ENCODE measurements at regions not wholly inside any gene's neighbourhood (a gene's known extent, or its start where the extent isn't known, plus 50 kb on each side); places are given as distances from the start of the nearest gene placed in this dataset.

DNA sequence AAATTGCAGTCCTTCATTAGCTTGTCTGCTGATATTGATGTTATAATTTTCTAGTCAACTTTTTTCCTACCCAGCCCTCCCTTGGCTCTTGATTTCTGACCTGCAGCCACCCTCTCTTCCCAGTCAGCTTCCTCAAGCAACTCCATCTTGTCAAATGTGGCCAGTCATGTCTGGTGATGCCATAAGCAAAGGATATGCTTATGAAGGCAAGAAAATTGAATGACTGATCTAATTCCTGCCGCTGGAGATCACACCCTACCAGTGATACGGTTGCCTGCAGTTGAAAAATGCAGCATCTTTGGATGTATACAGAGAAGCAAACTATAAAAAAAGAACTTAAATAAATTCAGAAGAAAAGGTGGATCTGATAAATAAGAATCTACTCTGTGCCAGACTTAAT, 297.1 kb upstream of the DAB1 start:
- TF ChIP-seq, protein P1, sequence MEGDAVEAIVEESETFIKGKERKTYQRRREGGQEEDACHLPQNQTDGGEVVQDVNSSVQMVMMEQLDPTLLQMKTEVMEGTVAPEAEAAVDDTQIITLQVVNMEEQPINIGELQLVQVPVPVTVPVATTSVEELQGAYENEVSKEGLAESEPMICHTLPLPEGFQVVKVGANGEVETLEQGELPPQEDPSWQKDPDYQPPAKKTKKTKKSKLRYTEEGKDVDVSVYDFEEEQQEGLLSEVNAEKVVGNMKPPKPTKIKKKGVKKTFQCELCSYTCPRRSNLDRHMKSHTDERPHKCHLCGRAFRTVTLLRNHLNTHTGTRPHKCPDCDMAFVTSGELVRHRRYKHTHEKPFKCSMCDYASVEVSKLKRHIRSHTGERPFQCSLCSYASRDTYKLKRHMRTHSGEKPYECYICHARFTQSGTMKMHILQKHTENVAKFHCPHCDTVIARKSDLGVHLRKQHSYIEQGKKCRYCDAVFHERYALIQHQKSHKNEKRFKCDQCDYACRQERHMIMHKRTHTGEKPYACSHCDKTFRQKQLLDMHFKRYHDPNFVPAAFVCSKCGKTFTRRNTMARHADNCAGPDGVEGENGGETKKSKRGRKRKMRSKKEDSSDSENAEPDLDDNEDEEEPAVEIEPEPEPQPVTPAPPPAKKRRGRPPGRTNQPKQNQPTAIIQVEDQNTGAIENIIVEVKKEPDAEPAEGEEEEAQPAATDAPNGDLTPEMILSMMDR (conservative IDR thresholded peaks at IDR 0.05; ENCODE audit: low read depth, low read length): no peak
- TF ChIP-seq EZH2 (IDR thresholded peaks at IDR 0.05; ENCODE audit: borderline replicate concordance, low read depth, low read length, poor library complexity, severe bottlenecking): no peak
